ENCODE measurements at regions not wholly inside any gene's neighbourhood (a gene's known extent, or its start where the extent isn't known, plus 50 kb on each side); places are given as distances from the start of the nearest gene placed in this dataset.

- ATAC-seq: no peak
- no peak for TF ChIP-seq ZNF8 (CRISPR knock-in tag; IDR thresholded peaks at IDR 0.05)
Measured at GRCh38 chr2:150023663-150024062, 436.1 kb upstream of the MMADHC start.

- no peak for ATAC-seq
- TF ChIP-seq ZNF8 (CRISPR knock-in tag; IDR thresholded peaks at IDR 0.05) (no peak), TOX (CRISPR knock-in tag; IDR thresholded peaks at IDR 0.05; ENCODE audit: borderline replicate concordance) (no peak)
Measured at GRCh38 chr2:150023044-150023443, 435.5 kb upstream of the MMADHC start.

- no peak for TF ChIP-seq BACH2 (CRISPR knock-in tag; IDR thresholded peaks at IDR 0.05; ENCODE audit: borderline replicate concordance)
- no peak for TF ChIP-seq GLIS3 (CRISPR knock-in tag; IDR thresholded peaks at IDR 0.05)
- TF ChIP-seq CSRNP3 (CRISPR knock-in tag; IDR thresholded peaks at IDR 0.05): no peak
- TF ChIP-seq TOX (CRISPR knock-in tag; IDR thresholded peaks at IDR 0.05; ENCODE audit: borderline replicate concordance): no peak
- no peak for TF ChIP-seq OSR1 (CRISPR knock-in tag; IDR thresholded peaks at IDR 0.05)
- no peak for TF ChIP-seq ISL1 (CRISPR knock-in tag; IDR thresholded peaks at IDR 0.05)
- no peak for TF ChIP-seq ESRRG (CRISPR knock-in tag; IDR thresholded peaks at IDR 0.05)
- ATAC-seq: no peak
Measured at GRCh38 chr2:150020937-150021673, 433.5 kb upstream of the MMADHC start.

- no peak for TF ChIP-seq ZNF70 (CRISPR knock-in tag; IDR thresholded peaks at IDR 0.05)
- no peak for TF ChIP-seq GLIS3 (CRISPR knock-in tag; IDR thresholded peaks at IDR 0.05)
Measured at GRCh38 chr2:150020221-150020620, 432.6 kb upstream of the MMADHC start.

GRCh38 chr2:150019063-150019462 lies 431.5 kb upstream of the MMADHC start:
- no peak for TF ChIP-seq RARB (CRISPR knock-in tag; IDR thresholded peaks at IDR 0.05)
- TF ChIP-seq ARNTL (CRISPR knock-in tag; IDR thresholded peaks at IDR 0.05; ENCODE audit: borderline replicate concordance, low read depth): no peak
- no peak for ATAC-seq

More at GRCh38 chr2:150020221-150020620, 432.6 kb upstream of the MMADHC start:
- ATAC-seq: no peak

- TF ChIP-seq TOX (CRISPR knock-in tag; IDR thresholded peaks at IDR 0.05; ENCODE audit: borderline replicate concordance) (no peak), ZFP3 (CRISPR knock-in tag; IDR thresholded peaks at IDR 0.05) (no peak), ZC3H10 (CRISPR knock-in tag; IDR thresholded peaks at IDR 0.05) (no peak), ARNTL (CRISPR knock-in tag; IDR thresholded peaks at IDR 0.05; ENCODE audit: borderline replicate concordance, low read depth) (no peak), ISL1 (CRISPR knock-in tag; IDR thresholded peaks at IDR 0.05) (no peak), ESRRG (CRISPR knock-in tag; IDR thresholded peaks at IDR 0.05) (no peak), GLIS3 (CRISPR knock-in tag; IDR thresholded peaks at IDR 0.05) (no peak), OSR1 (CRISPR knock-in tag; IDR thresholded peaks at IDR 0.05) (no peak), PPARA (CRISPR knock-in tag; IDR thresholded peaks at IDR 0.05; ENCODE audit: borderline replicate concordance) (no peak), RARB (CRISPR knock-in tag; IDR thresholded peaks at IDR 0.05) (no peak), ZNF565 (CRISPR knock-in tag; conservative IDR thresholded peaks at IDR 0.05; ENCODE audit: low read depth) (no peak), ZNF8 (CRISPR knock-in tag; IDR thresholded peaks at IDR 0.05) (no peak), SNAI2 (CRISPR knock-in tag; IDR thresholded peaks at IDR 0.05) (no peak), POU6F1 (CRISPR knock-in tag; IDR thresholded peaks at IDR 0.05; ENCODE audit: borderline replicate concordance, low read depth) (no peak)
- peak; percentile 71; the same call in 2 of the 3 replicates for ATAC-seq
Measured at GRCh38 chr2:150012986-150013385, 425.4 kb upstream of the MMADHC start.

- TF ChIP-seq SNAI2 (CRISPR knock-in tag; IDR thresholded peaks at IDR 0.05) (no peak), ZNF565 (CRISPR knock-in tag; conservative IDR thresholded peaks at IDR 0.05; ENCODE audit: low read depth) (no peak), ESRRG (CRISPR knock-in tag; IDR thresholded peaks at IDR 0.05) (no peak), ZC3H10 (CRISPR knock-in tag; IDR thresholded peaks at IDR 0.05) (no peak), OSR1 (CRISPR knock-in tag; IDR thresholded peaks at IDR 0.05) (no peak), GLIS3 (CRISPR knock-in tag; IDR thresholded peaks at IDR 0.05) (no peak), CSDC2 (CRISPR knock-in tag; IDR thresholded peaks at IDR 0.05) (no peak), ARNTL (CRISPR knock-in tag; IDR thresholded peaks at IDR 0.05; ENCODE audit: borderline replicate concordance, low read depth) (no peak)
- ATAC-seq: peak; percentile 51; the same call in 2 of the 3 replicates
Measured at GRCh38 chr2:150011161-150011730, 423.7 kb upstream of the MMADHC start.

Data from SK-N-SH treated with all-trans-retinoic acid at 6 μM for 48 hours (cell line).